ENCODE measurements at regions not wholly inside any gene's neighbourhood (a gene's known extent, or its start where the extent isn't known, plus 50 kb on each side); places are given as distances from the start of the nearest gene placed in this dataset.

DNA sequence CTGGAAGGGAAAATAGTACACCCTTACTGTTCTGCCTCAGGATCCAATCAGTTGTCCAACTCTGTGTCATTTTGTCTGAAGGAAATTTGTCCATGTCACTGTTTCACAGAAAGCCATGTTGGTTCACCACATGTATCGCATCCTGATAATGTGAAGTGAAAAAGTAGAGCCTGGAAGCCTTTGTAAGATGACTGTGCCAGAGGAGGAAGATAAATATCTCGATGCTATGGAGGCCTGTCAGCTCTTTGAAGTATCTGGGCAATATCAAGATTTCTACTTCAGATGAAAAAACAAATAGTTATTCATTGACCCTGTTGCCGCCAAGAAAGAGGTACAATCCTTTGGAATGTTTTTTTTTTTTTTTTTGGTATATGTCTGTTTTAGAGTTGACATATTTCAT is 270.5 kb downstream of the PHF14 start:
- TF ChIP-seq CTCF (IDR thresholded peaks at IDR 0.05) (no peak), POLR2A (IDR thresholded peaks at IDR 0.05) (no peak)
